Stimulated activated CD4-positive, alpha-beta T cell treated with anti-CD3 and anti-CD28 coated beads, Interleukin-2, amount 100 ng/mL, for 48 hours (primary cell): ENCODE measurements at regions not wholly inside any gene's neighbourhood (a gene's known extent, or its start where the extent isn't known, plus 50 kb on each side); places are given as distances from the start of the nearest gene placed in this dataset.

Source experiments
- DNase-seq, 2 donors: peaks; one replicate each; pipeline ENCODE4 v3.0.0-alpha.2; 2020

- DNase-seq: no peak
Observed at GRCh38 chr14:85400678-85401077, 129.3 kb upstream of the FLRT2 start.

GRCh38 chr14:85401384-85401783 lies 128.6 kb upstream of the FLRT2 start:
- no peak for DNase-seq

- DNase-seq: no peak
Observed at GRCh38 chr14:85402569-85403162, 127.3 kb upstream of the FLRT2 start.

DNA sequence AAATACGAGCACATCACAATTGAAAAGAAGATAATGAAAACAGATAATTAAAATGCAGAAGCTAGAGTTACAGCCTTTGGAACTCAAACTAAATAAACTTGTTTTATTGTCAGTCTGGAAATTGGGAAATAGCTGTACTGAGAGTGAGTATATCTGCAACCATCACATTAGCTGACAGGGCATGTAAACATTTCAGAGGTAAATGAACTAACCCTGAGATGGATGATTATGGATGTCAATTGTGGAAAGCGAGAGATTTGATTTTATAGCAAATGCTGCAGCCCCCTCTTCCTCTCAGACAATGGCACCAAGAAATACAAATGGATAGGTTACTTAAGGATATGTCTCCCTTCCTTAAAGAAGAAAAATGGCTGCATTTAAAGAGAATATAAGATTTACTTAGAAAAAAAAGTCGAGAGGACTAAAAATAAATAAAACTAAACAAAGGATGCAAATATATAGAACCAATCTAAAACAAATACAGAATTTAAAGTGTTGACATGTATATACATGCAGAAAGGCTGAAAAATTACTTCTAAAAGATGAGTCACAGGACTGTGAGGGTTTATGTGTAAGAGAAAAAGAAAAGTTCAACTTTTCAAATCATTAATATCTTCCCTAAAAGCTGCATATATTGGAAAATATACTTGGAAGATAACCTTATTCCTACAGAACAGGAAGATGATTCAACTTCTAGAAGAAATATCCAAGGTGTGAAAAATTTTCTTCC lies 120.3 kb upstream of the FLRT2 start:
- DNase-seq: no peak

- DNase-seq: no peak
Observed at GRCh38 chr14:85412756-85413155, 117.2 kb upstream of the FLRT2 start.

- DNase-seq: no peak
Observed at GRCh38 chr14:85413836-85414526, 116.0 kb upstream of the FLRT2 start.

DNA sequence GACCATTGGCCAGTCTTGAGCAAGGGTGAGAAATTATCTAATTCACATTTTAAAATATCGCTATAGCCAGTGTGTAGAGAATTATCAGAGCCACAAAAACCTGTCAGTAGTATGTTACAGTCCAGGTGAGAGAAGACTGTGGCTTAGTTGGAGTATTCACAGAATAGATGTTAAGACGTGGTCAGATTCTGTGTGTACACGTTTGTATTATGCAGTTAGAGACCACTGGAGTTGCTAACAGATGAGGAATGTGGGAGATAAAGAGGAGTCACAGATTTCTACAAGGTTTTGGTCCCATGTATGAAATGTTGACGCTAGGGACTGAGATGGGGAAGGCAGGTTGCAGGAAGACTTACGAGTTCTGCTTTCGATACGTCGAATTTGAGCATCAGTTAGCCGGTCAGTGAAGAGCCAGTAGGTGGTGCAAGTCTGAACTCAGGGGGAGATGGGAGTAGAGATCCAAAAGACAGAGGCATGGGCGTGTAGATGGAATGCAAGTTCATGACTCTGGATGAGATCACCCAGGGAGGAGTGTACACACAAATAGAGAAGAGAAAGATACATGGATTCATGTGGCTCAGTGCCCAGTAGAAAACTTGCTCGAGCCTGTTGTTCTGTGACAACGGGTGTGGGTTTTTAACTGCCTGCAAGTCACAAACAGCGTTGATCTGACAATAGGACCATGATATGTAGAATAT lies 114.8 kb upstream of the FLRT2 start:
- DNase-seq: no peak

GRCh38 chr14:85416771-85417170 lies 113.2 kb upstream of the FLRT2 start:
- DNase-seq: no peak

GRCh38 chr14:85417396-85417795 lies 112.5 kb upstream of the FLRT2 start:
- DNase-seq: no peak

DNA sequence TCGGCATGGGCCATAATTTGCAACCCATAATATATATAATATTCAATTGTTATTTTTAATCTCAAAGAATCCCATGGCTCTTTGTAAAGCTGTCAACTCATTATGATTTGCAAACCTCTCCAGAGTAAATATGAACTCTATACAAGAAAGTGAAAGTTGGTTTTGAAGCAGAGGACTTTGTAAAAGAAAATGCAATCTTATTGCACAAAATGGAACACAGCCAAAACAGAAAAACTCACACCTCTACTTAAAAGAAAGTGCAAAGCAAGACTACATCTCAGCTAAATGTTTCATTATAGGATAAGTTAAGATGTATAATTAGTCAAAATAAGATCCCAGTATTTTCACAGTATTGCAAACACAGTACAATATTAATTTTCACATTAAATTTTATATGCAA lies 111.2 kb upstream of the FLRT2 start:
- DNase-seq: no peak

DNA sequence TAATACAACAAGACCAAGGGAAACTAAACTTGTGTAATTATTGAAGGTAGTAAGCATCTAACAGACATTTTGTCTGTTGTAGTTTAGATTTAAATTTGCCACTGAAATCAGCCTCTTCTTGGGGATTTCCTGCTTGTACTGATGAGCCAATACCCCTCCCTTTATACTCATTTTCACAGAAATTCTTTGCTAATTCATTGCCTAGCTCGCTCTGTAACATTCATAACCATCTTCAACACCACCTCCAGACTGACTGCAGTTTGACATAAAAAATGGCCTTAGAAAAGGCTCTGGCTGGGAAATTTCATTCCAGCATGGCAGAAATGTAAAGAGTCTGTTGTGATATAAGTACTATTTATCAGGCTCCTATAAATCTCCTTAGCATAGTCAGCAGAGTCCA lies 109.7 kb upstream of the FLRT2 start:
- DNase-seq: no peak

- DNase-seq: no peak
Observed at GRCh38 chr14:85420707-85421106, 109.2 kb upstream of the FLRT2 start.

- no peak for DNase-seq
Observed at GRCh38 chr14:85421186-85421877, 108.6 kb upstream of the FLRT2 start.

- DNase-seq: no peak
Observed at GRCh38 chr14:85423889-85424288, 106.1 kb upstream of the FLRT2 start.

DNA sequence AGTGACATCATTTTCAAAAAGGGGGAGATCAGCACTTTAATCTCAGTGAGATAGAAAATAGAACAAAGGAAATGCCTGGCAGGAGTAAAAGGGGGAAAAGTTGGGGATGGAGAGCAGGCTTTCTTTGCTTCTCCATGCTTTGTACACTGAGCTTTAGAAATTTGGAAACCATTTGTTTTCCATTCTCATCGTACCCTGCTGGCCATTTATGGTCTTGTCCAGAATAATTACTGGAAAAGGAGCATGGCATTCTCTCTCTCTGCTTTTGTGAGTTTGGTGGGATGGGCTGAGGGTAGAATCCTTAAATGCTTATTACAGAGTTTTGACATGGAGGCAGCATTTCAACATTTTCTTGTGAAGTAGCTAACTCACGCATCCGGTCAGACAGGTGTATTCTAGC lies 104.4 kb upstream of the FLRT2 start:
- no peak for DNase-seq

- no peak for DNase-seq
Observed at GRCh38 chr14:85426068-85426935, 103.6 kb upstream of the FLRT2 start.

- DNase-seq: no peak
Observed at GRCh38 chr14:85428926-85429325, 101.0 kb upstream of the FLRT2 start.

DNA sequence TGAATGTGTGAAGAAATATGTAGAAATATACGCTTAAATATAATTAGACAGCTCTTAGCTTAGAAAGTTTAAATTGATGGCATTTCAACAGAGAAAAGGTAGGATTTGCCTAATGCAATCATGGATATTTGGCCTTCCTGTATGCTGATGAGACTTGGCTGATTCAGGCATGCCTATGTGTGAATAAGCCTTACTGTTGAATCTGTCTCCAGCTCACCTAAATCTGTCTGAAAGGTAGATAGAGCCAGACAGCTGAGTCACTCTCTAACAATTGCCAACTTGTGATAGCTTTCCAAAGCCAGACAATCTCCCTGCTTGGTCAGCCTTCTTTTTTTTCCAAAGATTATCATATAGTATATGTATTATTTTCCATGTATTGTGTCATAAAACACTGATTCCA lies 92.8 kb upstream of the FLRT2 start:
- DNase-seq: no peak

DNA sequence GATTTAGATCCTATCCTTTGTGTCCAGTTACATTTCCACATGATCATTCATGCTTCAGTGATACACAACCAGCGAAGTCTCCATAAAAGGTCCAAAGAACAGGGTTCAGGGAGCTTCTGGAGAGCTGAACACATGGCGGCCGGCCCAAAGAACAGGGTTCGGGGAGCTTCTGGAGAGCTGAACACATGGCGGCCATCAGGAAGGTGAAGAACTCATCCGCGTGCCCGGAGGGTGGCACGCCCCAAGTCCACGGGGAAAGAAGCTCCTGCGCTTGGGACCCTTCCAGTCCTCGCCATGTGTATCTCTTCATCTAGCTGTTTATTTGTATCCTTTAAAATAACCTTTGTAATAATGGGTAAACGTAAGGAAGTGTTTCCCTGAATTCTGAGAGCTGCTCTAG lies 91.9 kb upstream of the FLRT2 start:
- DNase-seq: no peak

- DNase-seq: no peak
Observed at GRCh38 chr14:85438481-85438942, 91.4 kb upstream of the FLRT2 start.

DNA sequence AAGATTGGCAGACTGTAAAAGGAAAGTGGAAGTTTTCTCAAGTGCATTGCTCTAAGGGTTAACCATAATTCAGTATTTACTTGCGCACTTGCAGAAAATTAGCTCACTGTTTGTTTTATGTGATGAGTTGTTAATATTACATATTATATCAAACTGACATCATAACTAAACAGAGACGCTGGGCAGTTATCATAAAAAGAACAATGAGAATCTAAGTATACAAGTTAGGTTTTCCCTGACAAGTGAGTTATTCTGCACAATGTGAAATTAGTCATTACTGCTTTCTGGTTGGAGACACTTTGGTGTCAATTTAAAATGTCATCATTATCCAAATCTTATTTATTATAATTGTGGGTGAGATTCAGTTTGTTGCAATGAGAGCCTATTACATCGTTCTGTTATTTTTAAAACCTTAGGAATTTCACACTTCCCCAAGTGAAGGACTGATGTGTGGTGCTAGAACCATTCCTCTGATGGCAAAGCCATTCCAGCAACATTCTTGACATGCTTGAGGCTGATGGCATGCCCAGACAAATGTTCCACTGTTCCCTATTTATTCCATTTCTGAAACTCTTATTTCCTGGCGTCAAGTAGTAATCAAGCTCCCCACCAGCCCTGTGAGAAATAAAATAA lies 90.1 kb upstream of the FLRT2 start:
- no peak for DNase-seq
